ENCODE measurements at regions not wholly inside any gene's neighbourhood (a gene's known extent, or its start where the extent isn't known, plus 50 kb on each side); places are given as distances from the start of the nearest gene placed in this dataset.

- H3K79me2 ChIP-seq (ENCODE audit: insufficient read depth, low read length) = no peaks in the 10 kb centered on the region
- H2AFZ ChIP-seq (ENCODE audit: low read length) = no peak overlapping the region
- TF ChIP-seq, protein P1, sequence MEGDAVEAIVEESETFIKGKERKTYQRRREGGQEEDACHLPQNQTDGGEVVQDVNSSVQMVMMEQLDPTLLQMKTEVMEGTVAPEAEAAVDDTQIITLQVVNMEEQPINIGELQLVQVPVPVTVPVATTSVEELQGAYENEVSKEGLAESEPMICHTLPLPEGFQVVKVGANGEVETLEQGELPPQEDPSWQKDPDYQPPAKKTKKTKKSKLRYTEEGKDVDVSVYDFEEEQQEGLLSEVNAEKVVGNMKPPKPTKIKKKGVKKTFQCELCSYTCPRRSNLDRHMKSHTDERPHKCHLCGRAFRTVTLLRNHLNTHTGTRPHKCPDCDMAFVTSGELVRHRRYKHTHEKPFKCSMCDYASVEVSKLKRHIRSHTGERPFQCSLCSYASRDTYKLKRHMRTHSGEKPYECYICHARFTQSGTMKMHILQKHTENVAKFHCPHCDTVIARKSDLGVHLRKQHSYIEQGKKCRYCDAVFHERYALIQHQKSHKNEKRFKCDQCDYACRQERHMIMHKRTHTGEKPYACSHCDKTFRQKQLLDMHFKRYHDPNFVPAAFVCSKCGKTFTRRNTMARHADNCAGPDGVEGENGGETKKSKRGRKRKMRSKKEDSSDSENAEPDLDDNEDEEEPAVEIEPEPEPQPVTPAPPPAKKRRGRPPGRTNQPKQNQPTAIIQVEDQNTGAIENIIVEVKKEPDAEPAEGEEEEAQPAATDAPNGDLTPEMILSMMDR (IDR thresholded peaks at IDR 0.05; ENCODE audit: low read length) = no peak
- no peak for TF ChIP-seq EZH2 (IDR thresholded peaks at IDR 0.05; ENCODE audit: borderline replicate concordance, low read length)
- H3F3A ChIP-seq (ENCODE audit: insufficient read depth, low read length) = peaks cover 9% of the 10 kb centered on the region; the same call in 1 of the 2 replicates
- no peak overlapping the region for H3K27ac ChIP-seq (ENCODE audit: low read depth, low read length, poor library complexity, severe bottlenecking)
- H3K4me1 ChIP-seq (ENCODE audit: insufficient read depth, low read length, severe bottlenecking) = peaks cover 72% of the 10 kb centered on the region
- H3K9ac ChIP-seq (ENCODE audit: low read length) = no peak overlapping the region
- no peak overlapping the region for H3K4me2 ChIP-seq (ENCODE audit: low read length)
- H3K27me3 ChIP-seq (ENCODE audit: insufficient read depth, low read length) = no peaks in the 10 kb centered on the region
- no peak overlapping the region for H3K4me3 ChIP-seq (ENCODE audit: low read depth, low read length, poor library complexity, severe bottlenecking)
- no peaks in the 10 kb centered on the region for H4K20me1 ChIP-seq (ENCODE audit: insufficient read depth, low read length)
- no peaks in the 10 kb centered on the region for H3K9me3 ChIP-seq (ENCODE audit: low read length)
- H3K36me3 ChIP-seq (ENCODE audit: insufficient read depth, low read length) = no peaks in the 10 kb centered on the region
- no peaks in the 10 kb centered on the region for H3K9me2 ChIP-seq (ENCODE audit: low read depth, low read length)
These were observed 117.6 kb upstream of the CXCR4 start for GRCh38 chr2:136235546-136235945.

DNA sequence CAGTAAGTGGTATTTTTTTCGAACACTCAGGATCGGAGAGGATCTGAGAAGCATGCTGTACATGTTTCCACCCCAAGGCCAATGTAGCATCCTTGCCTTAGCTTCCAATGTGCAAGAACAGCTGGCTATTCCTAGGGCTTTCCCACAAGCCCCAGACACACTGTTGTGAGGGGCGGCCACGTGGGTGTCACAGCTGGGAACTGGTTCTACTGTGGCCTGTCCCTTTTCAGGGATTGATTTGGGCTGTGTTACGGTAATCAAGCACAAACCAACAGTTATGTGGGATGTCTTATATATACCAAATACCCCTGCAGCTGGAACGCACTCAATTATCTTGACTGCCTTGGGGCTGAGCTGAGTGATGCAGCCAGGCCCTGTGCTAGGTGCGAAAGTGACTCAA is 116.3 kb upstream of the CXCR4 start:
- H3K27ac ChIP-seq (ENCODE audit: low read depth, low read length, poor library complexity, severe bottlenecking) = peak overlapping the region; percentile 7
- no peaks in the 10 kb centered on the region for H3K27me3 ChIP-seq (ENCODE audit: insufficient read depth, low read length)
- no peaks in the 10 kb centered on the region for H3K9me2 ChIP-seq (ENCODE audit: low read depth, low read length)
- H3K36me3 ChIP-seq (ENCODE audit: insufficient read depth, low read length) = no peaks in the 10 kb centered on the region; the same call in 1 of the 2 replicates
- H3K4me2 ChIP-seq (ENCODE audit: low read length) = no peak overlapping the region
- H3K79me2 ChIP-seq (ENCODE audit: insufficient read depth, low read length) = no peaks in the 10 kb centered on the region
- peaks cover 7% of the 10 kb centered on the region; the same call in 1 of the 2 replicates for H3F3A ChIP-seq (ENCODE audit: insufficient read depth, low read length)
- H3K4me1 ChIP-seq (ENCODE audit: insufficient read depth, low read length, severe bottlenecking) = peaks cover 59% of the 10 kb centered on the region
- no peaks in the 10 kb centered on the region for H4K20me1 ChIP-seq (ENCODE audit: insufficient read depth, low read length)
- no peaks in the 10 kb centered on the region for H3K9me3 ChIP-seq (ENCODE audit: low read length)
- no peak overlapping the region for H3K9ac ChIP-seq (ENCODE audit: low read length)
- no peak for TF ChIP-seq EZH2 (IDR thresholded peaks at IDR 0.05; ENCODE audit: borderline replicate concordance, low read length)
- TF ChIP-seq, protein P1 (IDR thresholded peaks at IDR 0.05; ENCODE audit: low read length) = no peak
- H3K4me3 ChIP-seq (ENCODE audit: low read depth, low read length, poor library complexity, severe bottlenecking) = no peak overlapping the region
- no peak overlapping the region for H2AFZ ChIP-seq (ENCODE audit: low read length)

- Histone ChIP-seq H3K9me3 (ENCODE audit: low read length) (no peaks in the 10 kb centered on the region), H3K36me3 (ENCODE audit: insufficient read depth, low read length) (no peaks in the 10 kb centered on the region; the same call in 1 of the 2 replicates), H3K9ac (ENCODE audit: low read length) (no peak overlapping the region), H3K4me1 (ENCODE audit: insufficient read depth, low read length, severe bottlenecking) (peaks cover 49% of the 10 kb centered on the region), H3F3A (ENCODE audit: insufficient read depth, low read length) (0 out of 2 replicates have a peak, but pooled peaks cover 3% of the 10 kb centered on the region), H3K9me2 (ENCODE audit: low read depth, low read length) (no peaks in the 10 kb centered on the region), H2AFZ (ENCODE audit: low read length) (no peak overlapping the region), H3K27me3 (ENCODE audit: insufficient read depth, low read length) (no peaks in the 10 kb centered on the region), H3K27ac (ENCODE audit: low read depth, low read length, poor library complexity, severe bottlenecking) (no peak overlapping the region), H3K4me3 (ENCODE audit: low read depth, low read length, poor library complexity, severe bottlenecking) (no peak overlapping the region), H3K79me2 (ENCODE audit: insufficient read depth, low read length) (no peaks in the 10 kb centered on the region), H4K20me1 (ENCODE audit: insufficient read depth, low read length) (no peaks in the 10 kb centered on the region), H3K4me2 (ENCODE audit: low read length) (no peak overlapping the region)
- TF ChIP-seq, protein P1 (IDR thresholded peaks at IDR 0.05; ENCODE audit: low read length) = no peak
- TF ChIP-seq EZH2 (IDR thresholded peaks at IDR 0.05; ENCODE audit: borderline replicate concordance, low read length) = no peak
These were observed 115.3 kb upstream of the CXCR4 start for GRCh38 chr2:136233298-136233697.
